A549 (cell line): ENCODE measurements at regions not wholly inside any gene's neighbourhood (a gene's known extent, or its start where the extent isn't known, plus 50 kb on each side); places are given as distances from the start of the nearest gene placed in this dataset.

ENCODE experiments used
- CBX2 ChIP-seq: fragments of 200-600 bp; sonication (generic); IDR thresholded peaks from 2 replicates; pipeline ENCODE4 v1.6.1; 2016; ENCODE audit warnings: low read depth, mild to moderate bottlenecking, borderline replicate concordance
- CTCF ChIP-seq: fragments of >200 bp; sonication (Bioruptor Twin); formaldehyde crosslinking; IDR thresholded peaks from 3 replicates; pipeline ENCODE4 v1.5.1; 2016
- KDM5A ChIP-seq: fragments of 200-600 bp; sonication (generic); IDR thresholded peaks from 2 replicates; pipeline ENCODE4 v1.6.1; 2016; ENCODE audit warnings: antibody characterized with exemption, mild to moderate bottlenecking
- PHF8 ChIP-seq: fragments of 200-600 bp; sonication (generic); IDR thresholded peaks from 2 replicates; pipeline ENCODE4 v1.6.1; 2016; ENCODE audit warnings: low read depth, mild to moderate bottlenecking, antibody characterized with exemption, moderate library complexity, borderline replicate concordance
- RFX5 ChIP-seq: fragments of 450-650 bp; IDR thresholded peaks from 2 replicates; pipeline ENCODE4 v1.7.1; 2014; ENCODE audit warnings: antibody characterized with exemption, mild to moderate bottlenecking, moderate library complexity
- USF2 ChIP-seq: fragments of 450-650 bp; IDR thresholded peaks from 2 replicates; pipeline ENCODE4 v1.6.1; 2014; ENCODE audit warnings: antibody characterized with exemption

DNA sequence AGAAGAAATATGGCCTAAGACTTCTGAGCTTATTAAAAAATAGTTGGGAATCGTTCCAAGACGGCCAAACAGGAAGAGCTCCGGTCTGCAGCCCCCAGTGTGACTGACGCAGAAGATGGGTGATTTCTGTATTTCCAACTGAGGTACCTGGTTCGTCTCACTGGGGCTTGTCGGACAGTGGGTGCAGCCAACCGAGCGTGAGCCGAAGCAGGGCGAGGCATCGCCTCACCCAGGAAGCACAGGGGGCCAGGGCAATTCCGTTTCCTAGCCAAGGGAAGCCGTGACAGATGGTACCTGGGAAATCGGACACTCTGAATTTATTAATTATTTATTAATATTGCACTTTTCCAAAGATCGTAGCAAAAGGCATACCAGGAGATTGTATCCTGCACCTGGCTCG is 857.8 kb downstream of the C12orf50 start:
- TF ChIP-seq PHF8 (no peak), CTCF (no peak), RFX5 (no peak), USF2 (no peak), KDM5A (no peak), CBX2 (no peak)
